ENCODE measurements at regions not wholly inside any gene's neighbourhood (a gene's known extent, or its start where the extent isn't known, plus 50 kb on each side); places are given as distances from the start of the nearest gene placed in this dataset.

DNA sequence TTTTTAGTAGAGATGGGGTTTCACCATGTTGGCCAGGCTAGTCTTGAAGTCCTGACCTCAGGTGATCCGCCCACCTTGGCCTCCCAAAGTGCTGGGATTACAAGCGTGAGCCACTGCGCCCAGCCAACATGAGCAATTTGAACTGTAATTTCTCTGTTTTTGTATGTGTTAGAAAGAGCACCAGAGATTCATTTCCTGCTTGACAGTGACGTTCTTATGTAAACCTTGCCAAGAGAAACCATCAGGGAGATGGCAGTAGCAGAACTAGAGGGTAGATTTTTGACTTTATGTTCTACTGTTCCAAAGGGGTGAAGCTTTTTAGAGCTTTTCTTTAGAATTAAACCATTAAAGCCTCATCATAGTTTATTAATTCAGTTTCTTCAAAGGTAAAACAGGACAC lies 148.1 kb upstream of the UMPS start (continued):
- no peak for TF ChIP-seq ZHX2 (IDR thresholded peaks at IDR 0.05; ENCODE audit: low read depth)
- TF ChIP-seq ZHX2 (CRISPR knock-in tag; IDR thresholded peaks at IDR 0.05; ENCODE audit: borderline replicate concordance) = no peak
- no peak for TF ChIP-seq ZNF446 (CRISPR knock-in tag; IDR thresholded peaks at IDR 0.05)

DNA sequence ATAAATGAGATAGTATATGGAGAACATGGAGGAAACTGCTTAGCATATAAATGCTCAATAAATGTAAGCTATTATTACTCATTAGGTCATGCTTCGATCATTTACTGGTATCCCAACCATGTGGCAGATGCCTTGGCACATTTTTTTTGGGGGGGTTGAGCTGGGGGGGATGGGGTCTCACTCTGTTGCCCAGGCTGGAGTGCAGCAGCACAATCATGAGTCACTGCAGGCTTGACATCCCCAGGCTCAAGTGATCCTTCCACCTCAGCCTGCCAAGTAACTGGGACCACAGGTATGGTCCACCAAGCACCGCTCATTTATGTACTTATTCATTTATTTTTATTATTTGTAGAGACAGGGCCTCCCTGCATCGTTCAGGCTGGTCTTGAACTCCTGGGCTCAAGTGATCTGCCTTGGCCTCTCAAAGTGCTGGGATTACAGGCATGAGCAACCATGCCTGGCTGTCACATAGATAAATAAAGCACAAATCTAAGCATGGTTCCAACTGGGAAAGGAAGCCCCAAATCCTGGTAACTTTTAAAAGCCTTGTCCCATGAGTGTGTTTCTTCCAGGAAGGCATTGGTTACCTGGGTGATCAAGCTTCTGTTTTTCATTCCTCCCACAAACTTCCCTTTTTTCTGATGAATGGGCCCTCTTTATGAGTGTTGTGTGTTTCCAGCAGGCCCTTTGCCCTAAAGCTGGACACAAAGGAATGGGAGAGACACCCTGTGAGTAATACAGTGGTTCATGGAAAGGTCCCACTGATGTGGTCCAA lies 147.4 kb upstream of the UMPS start:
- no TSS peak for BruUV-seq (replicated peaks)
- in situ Hi-C loops (cut with HindIII; ENCODE audit: extremely low pct_ligation_motif_present, low pct_unique_long_range_greater_than_20kb) (no loop called here), intact Hi-C loops (cut with micrococcal nuclease; ENCODE audit: unreplicated experiment) (no loop called here)
- Histone ChIP-seq H3K27me3 (ENCODE audit: control insufficient read depth in 1 of 2, insufficient read depth in 2 of 2, low read length in 2 of 2) (no peaks in the 10 kb centered on the region; a peak in 1 of 5 replicates), H3K9me3 (ENCODE audit: low read length) (no peaks in the 10 kb centered on the region), H4K20me1 (ENCODE audit: insufficient read depth, low read length) (no peaks in the 10 kb centered on the region), H3K4me1 (ENCODE audit: insufficient read depth, low read length) (peaks cover 72% of the 10 kb centered on the region), H3K4me3 (replicated peaks in 1 of 3; ENCODE audit: insufficient read depth in 1 of 3, low read depth in 2 of 3, low read length in 3 of 3) (no peak overlapping the region), H3K9ac (ENCODE audit: insufficient read depth, low read depth, low read length) (no peak overlapping the region), H2AFZ (ENCODE audit: low read length) (no peak overlapping the region), H3K79me2 (ENCODE audit: insufficient read depth, low read length) (peaks cover 29% of the 10 kb centered on the region), H3K36me3 (replicated peaks in 1 of 2; ENCODE audit: control insufficient read depth in 1 of 2, insufficient read depth in 2 of 2, low read length in 2 of 2) (no peaks in the 10 kb centered on the region), H3K27ac (ENCODE audit: extremely low read length, insufficient read depth, low read length) (peak overlapping the region; percentile 12), H3K4me2 (ENCODE audit: low read depth, low read length) (peak overlapping the region; percentile 94)
- ChIA-PET CTCF (ENCODE audit: low intra/inter-chr PET ratio, low total read pairs) (no interaction called here), POLR2A (interaction anchor here (0.7 to 3.0 kb wide), 2 partner anchors 53 to 148 kb away, joined by 3 to 21 read pairs; no protein-coding TSS in a partner anchor)
- ATAC-seq = no peak
- WGBS (ENCODE audit: low lambda C conversion rate) = 53% methylated on average over 3 of the region's 3 CpGs
- DNase-seq (ENCODE audit: low spot score) = peak; percentile 73
- FAIRE-seq = no peak
- TF ChIP-seq EP300 (IDR thresholded peaks at IDR 0.05; ENCODE audit: low read depth in 2 of 2, low read length in 2 of 2) (0 out of 4 replicates have a peak, but pooled peaks of 1 of the 2 experiments have one; percentile 4), EP300 (CRISPR knock-in tag; IDR thresholded peaks at IDR 0.05; ENCODE audit: borderline replicate concordance) (no peak), ZNF281 (CRISPR knock-in tag; IDR thresholded peaks at IDR 0.05; ENCODE audit: borderline replicate concordance) (no peak), KDM3A (CRISPR knock-in tag; IDR thresholded peaks at IDR 0.05; ENCODE audit: low read depth) (no peak), PLRG1 (conservative IDR thresholded peaks at IDR 0.05) (no peak), ZSCAN12 (CRISPR knock-in tag; IDR thresholded peaks at IDR 0.05) (no peak), ZNF772 (CRISPR knock-in tag; IDR thresholded peaks at IDR 0.05) (0 out of 2 replicates have a peak, but pooled peaks have one; percentile 31), ZNF383 (CRISPR knock-in tag; IDR thresholded peaks at IDR 0.05; ENCODE audit: borderline replicate concordance) (no peak), FOSL1 (CRISPR knock-in tag; IDR thresholded peaks at IDR 0.05; ENCODE audit: borderline replicate concordance) (no peak)

Measured in HepG2 (cell line).